ENCODE measurements at regions not wholly inside any gene's neighbourhood (a gene's known extent, or its start where the extent isn't known, plus 50 kb on each side); places are given as distances from the start of the nearest gene placed in this dataset.

- POLR2A ChIA-PET, result no interaction called here
- H3K27me3 ChIP-seq (ENCODE audit: control insufficient read depth, insufficient read depth, low read length), result no peaks in the 10 kb centered on the region
- H3K4me1 ChIP-seq (ENCODE audit: control insufficient read depth, insufficient read depth, low read length), result no peaks in the 10 kb centered on the region
- DNase-seq (ENCODE audit: low read depth, low spot score) (no peak), ATAC-seq (no peak)
- BruUV-seq (replicated peaks), result no TSS peak
- no peaks in the 10 kb centered on the region for H3K36me3 ChIP-seq (ENCODE audit: control insufficient read depth, insufficient read depth, low read length)
- H3K9me3 ChIP-seq (ENCODE audit: control insufficient read depth, insufficient read depth, low read depth, low read length), result no peaks in the 10 kb centered on the region
- intact Hi-C loops (cut with micrococcal nuclease; ENCODE audit: unreplicated experiment), result no loop called here
- in situ Hi-C loops (cut with HindIII; ENCODE audit: low pct_unique_long_range_greater_than_20kb, low sequenced_read_pairs), result no loop called here
- H3K27ac ChIP-seq (ENCODE audit: low read length), result no peak overlapping the region
- CTCF ChIA-PET, result no interaction called here
- no peak for TF ChIP-seq SIN3A (IDR thresholded peaks at IDR 0.05; ENCODE audit: borderline replicate concordance, insufficient read depth, low read depth, low read length)
- no peak for TF ChIP-seq CTCF (IDR thresholded peaks at IDR 0.05)
- TF ChIP-seq TCF7L2 (IDR thresholded peaks at IDR 0.05; ENCODE audit: low read depth, low read length), result no peak
- TF ChIP-seq POLR2AphosphoS5 (IDR thresholded peaks at IDR 0.05; ENCODE audit: low read depth, low read length), result no peak
- TF ChIP-seq, protein P1, sequence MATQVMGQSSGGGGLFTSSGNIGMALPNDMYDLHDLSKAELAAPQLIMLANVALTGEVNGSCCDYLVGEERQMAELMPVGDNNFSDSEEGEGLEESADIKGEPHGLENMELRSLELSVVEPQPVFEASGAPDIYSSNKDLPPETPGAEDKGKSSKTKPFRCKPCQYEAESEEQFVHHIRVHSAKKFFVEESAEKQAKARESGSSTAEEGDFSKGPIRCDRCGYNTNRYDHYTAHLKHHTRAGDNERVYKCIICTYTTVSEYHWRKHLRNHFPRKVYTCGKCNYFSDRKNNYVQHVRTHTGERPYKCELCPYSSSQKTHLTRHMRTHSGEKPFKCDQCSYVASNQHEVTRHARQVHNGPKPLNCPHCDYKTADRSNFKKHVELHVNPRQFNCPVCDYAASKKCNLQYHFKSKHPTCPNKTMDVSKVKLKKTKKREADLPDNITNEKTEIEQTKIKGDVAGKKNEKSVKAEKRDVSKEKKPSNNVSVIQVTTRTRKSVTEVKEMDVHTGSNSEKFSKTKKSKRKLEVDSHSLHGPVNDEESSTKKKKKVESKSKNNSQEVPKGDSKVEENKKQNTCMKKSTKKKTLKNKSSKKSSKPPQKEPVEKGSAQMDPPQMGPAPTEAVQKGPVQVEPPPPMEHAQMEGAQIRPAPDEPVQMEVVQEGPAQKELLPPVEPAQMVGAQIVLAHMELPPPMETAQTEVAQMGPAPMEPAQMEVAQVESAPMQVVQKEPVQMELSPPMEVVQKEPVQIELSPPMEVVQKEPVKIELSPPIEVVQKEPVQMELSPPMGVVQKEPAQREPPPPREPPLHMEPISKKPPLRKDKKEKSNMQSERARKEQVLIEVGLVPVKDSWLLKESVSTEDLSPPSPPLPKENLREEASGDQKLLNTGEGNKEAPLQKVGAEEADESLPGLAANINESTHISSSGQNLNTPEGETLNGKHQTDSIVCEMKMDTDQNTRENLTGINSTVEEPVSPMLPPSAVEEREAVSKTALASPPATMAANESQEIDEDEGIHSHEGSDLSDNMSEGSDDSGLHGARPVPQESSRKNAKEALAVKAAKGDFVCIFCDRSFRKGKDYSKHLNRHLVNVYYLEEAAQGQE (IDR thresholded peaks at IDR 0.05; ENCODE audit: insufficient read depth in 1 of 2, low read depth in 2 of 2, low read length in 1 of 2), result no peak
- no peak overlapping the region for H3K4me3 ChIP-seq (ENCODE audit: low read depth in 2 of 2, low read length in 2 of 2)
Measured at GRCh38 chr14:38883127-38883526, 219.9 kb downstream of the SEC23A start.

GRCh38 chr14:38882533-38882932, 220.5 kb downstream of the SEC23A start:
- POLR2A ChIA-PET, result no interaction called here
- Histone ChIP-seq H3K4me3 (ENCODE audit: low read depth in 2 of 2, low read length in 2 of 2) (no peak overlapping the region), H3K4me1 (ENCODE audit: control insufficient read depth, insufficient read depth, low read length) (no peaks in the 10 kb centered on the region), H3K27ac (ENCODE audit: low read length) (no peak overlapping the region), H3K36me3 (ENCODE audit: control insufficient read depth, insufficient read depth, low read length) (no peaks in the 10 kb centered on the region), H3K27me3 (ENCODE audit: control insufficient read depth, insufficient read depth, low read length) (no peaks in the 10 kb centered on the region), H3K9me3 (ENCODE audit: control insufficient read depth, insufficient read depth, low read depth, low read length) (no peaks in the 10 kb centered on the region)
- in situ Hi-C loops (cut with HindIII; ENCODE audit: low pct_unique_long_range_greater_than_20kb, low sequenced_read_pairs), result no loop called here
- BruUV-seq (replicated peaks), result no TSS peak
- CTCF ChIA-PET, result no interaction called here
- TF ChIP-seq SIN3A (IDR thresholded peaks at IDR 0.05; ENCODE audit: borderline replicate concordance, insufficient read depth, low read depth, low read length), result no peak
- TF ChIP-seq POLR2AphosphoS5 (IDR thresholded peaks at IDR 0.05; ENCODE audit: low read depth, low read length), result no peak
- TF ChIP-seq, protein P1 (IDR thresholded peaks at IDR 0.05; ENCODE audit: insufficient read depth in 1 of 2, low read depth in 2 of 2, low read length in 1 of 2), result no peak
- no peak for TF ChIP-seq CTCF (IDR thresholded peaks at IDR 0.05)
- TF ChIP-seq TCF7L2 (IDR thresholded peaks at IDR 0.05; ENCODE audit: low read depth, low read length), result no peak
- intact Hi-C loops (cut with micrococcal nuclease; ENCODE audit: unreplicated experiment), result no loop called here
- ATAC-seq, result no peak
- DNase-seq (ENCODE audit: low read depth, low spot score), result no peak

Measured in Panc1 (cell line).